Astrocyte (in vitro differentiated cells and primary cell): ENCODE measurements at regions not wholly inside any gene's neighbourhood (a gene's known extent, or its start where the extent isn't known, plus 50 kb on each side); places are given as distances from the start of the nearest gene placed in this dataset.

Experiments used
- DNase-seq: peaks from one replicate; pipeline ENCODE4 v3.0.0-alpha.2; 2010; ENCODE audit warnings: low read depth
- FAIRE-seq: peaks from 2 replicates; lab custom pipeline; 2011; peaks lifted over from hg19 to GRCh38; lab: Jason Lieb, UNC
- H2AFZ ChIP-seq: 2 replicates; pipeline ENCODE4 v1.6.0; 2012; ENCODE audit warnings: low read depth, low read length, inconsistent platforms
- H3K27ac ChIP-seq: 2 replicates; pipeline ENCODE4 v1.5.1; 2011; ENCODE audit warnings: low read depth, low read length, inconsistent platforms
- H3K27me3 ChIP-seq: 2 replicates; pipeline ENCODE4 v1.6.0; 2011; ENCODE audit warnings: low read length, inconsistent platforms; ENCODE audit not compliant: insufficient read depth
- H3K36me3 ChIP-seq: 2 replicates; pipeline ENCODE4 v1.5.1; 2011; ENCODE audit warnings: low read length, inconsistent platforms; ENCODE audit not compliant: insufficient read depth
- H3K4me1 ChIP-seq: 2 replicates; pipeline ENCODE4 v1.5.1; 2011; ENCODE audit warnings: low read length, inconsistent platforms; ENCODE audit not compliant: insufficient read depth
- H3K4me2 ChIP-seq: 2 replicates; pipeline ENCODE4 v1.6.0; 2012; ENCODE audit warnings: low read length, inconsistent platforms
- H3K4me3 ChIP-seq: 2 replicates; pipeline ENCODE4 v1.5.1; 2011; ENCODE audit warnings: low read depth, mild to moderate bottlenecking, low read length, inconsistent platforms; ENCODE audit not compliant: insufficient read depth
- H3K79me2 ChIP-seq: 2 replicates; pipeline ENCODE4 v1.6.0; 2012; ENCODE audit warnings: mild to moderate bottlenecking, low read length, inconsistent platforms; ENCODE audit not compliant: insufficient read depth
- H3K9ac ChIP-seq: 2 replicates; pipeline ENCODE4 v1.6.0; 2012; ENCODE audit warnings: mild to moderate bottlenecking, low read length, inconsistent platforms
- H3K9me3 ChIP-seq: 2 replicates; pipeline ENCODE4 v1.5.1; 2012; ENCODE audit warnings: low read depth, mild to moderate bottlenecking, low read length, inconsistent platforms; ENCODE audit not compliant: insufficient read depth
- H4K20me1 ChIP-seq: 2 replicates; pipeline ENCODE4 v1.6.0; 2012; ENCODE audit warnings: low read length, inconsistent platforms; ENCODE audit not compliant: insufficient read depth
- H3K27ac Mint-ChIP-seq: one replicate; pipeline ENCODE4 v1.8.0; 2021; ENCODE audit warnings: mild to moderate bottlenecking, mixed read lengths; ENCODE audit not compliant: unreplicated experiment
- H3K27me3 Mint-ChIP-seq: one replicate; pipeline ENCODE4 v1.8.0; 2021; ENCODE audit warnings: low read depth, mixed read lengths; ENCODE audit not compliant: unreplicated experiment
- H3K36me3 Mint-ChIP-seq: one replicate; pipeline ENCODE4 v1.8.0; 2021; ENCODE audit warnings: low read depth, mixed read lengths; ENCODE audit not compliant: unreplicated experiment
- H3K4me1 Mint-ChIP-seq: one replicate; pipeline ENCODE4 v1.8.0; 2021; ENCODE audit warnings: low read depth, mixed read lengths; ENCODE audit not compliant: unreplicated experiment
- H3K4me3 Mint-ChIP-seq: one replicate; pipeline ENCODE4 v1.8.0; 2021; ENCODE audit warnings: mild to moderate bottlenecking, moderate library complexity, mixed read lengths; ENCODE audit not compliant: unreplicated experiment
- H3K9me3 Mint-ChIP-seq: one replicate; pipeline ENCODE4 v1.8.0; 2021; ENCODE audit warnings: mild to moderate bottlenecking, mixed read lengths; ENCODE audit not compliant: unreplicated experiment
- EZH2 ChIP-seq: IDR thresholded peaks from 2 replicates; pipeline ENCODE4 v1.6.1; 2012; ENCODE audit warnings: mild to moderate bottlenecking, low read length, inconsistent platforms; ENCODE audit not compliant: insufficient read depth
- TF ChIP-seq, protein P1 (sequence below): IDR thresholded peaks from 2 replicates; pipeline ENCODE4 v1.5.1; 2011; ENCODE audit warnings: low read depth, mild to moderate bottlenecking, inconsistent platforms, low read length, moderate library complexity; ENCODE audit not compliant: insufficient read depth

DNA sequence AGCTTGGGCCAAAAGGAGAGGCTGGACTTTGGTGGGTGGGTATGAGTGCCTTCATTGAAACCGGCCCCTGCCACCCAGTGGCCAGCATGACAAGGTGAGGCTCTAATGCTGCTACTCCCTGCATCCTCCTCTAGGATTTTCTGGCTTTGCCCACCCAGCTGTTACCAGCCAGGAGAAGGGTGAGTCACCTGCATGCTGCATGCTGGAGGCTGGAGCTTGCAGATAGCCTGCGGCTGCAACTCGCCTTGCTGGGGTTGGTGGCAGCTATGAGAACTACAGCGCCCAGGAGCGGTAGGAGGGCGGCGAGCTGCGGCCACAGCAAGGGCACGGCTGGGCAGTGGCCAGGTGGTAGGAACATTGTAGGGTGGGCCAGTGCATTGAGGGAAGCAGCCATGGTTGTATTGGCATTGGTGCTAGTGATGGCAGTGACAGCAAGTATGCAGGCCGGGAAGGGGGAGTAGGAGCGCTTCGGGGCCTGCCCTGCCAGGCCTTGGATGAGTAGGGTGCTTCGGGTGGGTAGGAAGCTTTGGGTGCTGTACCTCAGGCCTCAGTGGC, 75.4 kb upstream of the SLC35G4 start:
- Histone ChIP-seq H3K79me2 (no peaks in the 10 kb centered on the region), H3K9me3 (no peaks in the 10 kb centered on the region), H2AFZ (no peak overlapping the region), H3K36me3 (no peaks in the 10 kb centered on the region), H3K27me3 (no peaks in the 10 kb centered on the region), H3K4me3 (no peak overlapping the region), H3K27ac (no peak overlapping the region), H3K9ac (no peak overlapping the region), H3K4me1 (no peaks in the 10 kb centered on the region), H3K4me2 (no peak overlapping the region), H4K20me1 (no peaks in the 10 kb centered on the region)
- Mint-ChIP-seq H3K27me3 (peaks cover 4% of the 10 kb centered on the region), H3K4me1 (peaks cover 5% of the 10 kb centered on the region), H3K9me3 (peaks cover 6% of the 10 kb centered on the region), H3K4me3 (no peak overlapping the region), H3K27ac (no peak overlapping the region), H3K36me3 (no peaks in the 10 kb centered on the region)
- no peak for TF ChIP-seq EZH2
- TF ChIP-seq, protein P1, sequence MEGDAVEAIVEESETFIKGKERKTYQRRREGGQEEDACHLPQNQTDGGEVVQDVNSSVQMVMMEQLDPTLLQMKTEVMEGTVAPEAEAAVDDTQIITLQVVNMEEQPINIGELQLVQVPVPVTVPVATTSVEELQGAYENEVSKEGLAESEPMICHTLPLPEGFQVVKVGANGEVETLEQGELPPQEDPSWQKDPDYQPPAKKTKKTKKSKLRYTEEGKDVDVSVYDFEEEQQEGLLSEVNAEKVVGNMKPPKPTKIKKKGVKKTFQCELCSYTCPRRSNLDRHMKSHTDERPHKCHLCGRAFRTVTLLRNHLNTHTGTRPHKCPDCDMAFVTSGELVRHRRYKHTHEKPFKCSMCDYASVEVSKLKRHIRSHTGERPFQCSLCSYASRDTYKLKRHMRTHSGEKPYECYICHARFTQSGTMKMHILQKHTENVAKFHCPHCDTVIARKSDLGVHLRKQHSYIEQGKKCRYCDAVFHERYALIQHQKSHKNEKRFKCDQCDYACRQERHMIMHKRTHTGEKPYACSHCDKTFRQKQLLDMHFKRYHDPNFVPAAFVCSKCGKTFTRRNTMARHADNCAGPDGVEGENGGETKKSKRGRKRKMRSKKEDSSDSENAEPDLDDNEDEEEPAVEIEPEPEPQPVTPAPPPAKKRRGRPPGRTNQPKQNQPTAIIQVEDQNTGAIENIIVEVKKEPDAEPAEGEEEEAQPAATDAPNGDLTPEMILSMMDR: no peak
- FAIRE-seq (no peak), DNase-seq (no peak)

DNA sequence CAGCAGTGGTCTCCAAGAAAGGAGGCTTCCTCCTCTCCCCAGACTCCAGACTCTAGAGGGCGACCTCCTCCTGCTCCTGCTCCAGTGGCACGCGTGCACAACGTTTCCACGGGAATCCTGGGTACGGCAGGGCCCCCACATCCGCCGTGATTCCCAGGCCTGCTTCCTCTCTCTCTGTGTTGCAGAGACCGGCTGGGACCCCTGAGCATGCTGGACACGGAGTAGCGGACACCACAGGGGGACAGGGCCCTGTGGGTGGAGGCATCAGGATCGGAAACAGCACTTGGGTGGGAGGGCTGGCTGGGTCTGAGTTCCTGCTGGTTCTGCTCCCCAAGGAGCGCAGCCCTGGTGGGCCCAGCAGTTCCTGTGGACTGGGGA, 75.9 kb upstream of the SLC35G4 start:
- DNase-seq (no peak), FAIRE-seq (no peak)
- H3K27me3 Mint-ChIP-seq: peaks cover 4% of the 10 kb centered on the region
- H3K4me1 ChIP-seq: no peaks in the 10 kb centered on the region
- no peaks in the 10 kb centered on the region for H3K36me3 ChIP-seq
- no peak overlapping the region for H3K27ac ChIP-seq
- no peaks in the 10 kb centered on the region for H4K20me1 ChIP-seq
- H3K4me1 Mint-ChIP-seq: peaks cover 9% of the 10 kb centered on the region
- H3K9ac ChIP-seq: no peak overlapping the region
- H3K9me3 Mint-ChIP-seq: peaks cover 6% of the 10 kb centered on the region
- H3K36me3 Mint-ChIP-seq: no peaks in the 10 kb centered on the region
- no peak overlapping the region for H3K4me3 Mint-ChIP-seq
- H3K79me2 ChIP-seq: no peaks in the 10 kb centered on the region
- H2AFZ ChIP-seq: no peak overlapping the region
- TF ChIP-seq EZH2: no peak
- TF ChIP-seq, protein P1: no peak
- no peak overlapping the region for H3K4me2 ChIP-seq
- H3K4me3 ChIP-seq: no peak overlapping the region
- no peak overlapping the region for H3K27ac Mint-ChIP-seq
- H3K27me3 ChIP-seq: no peaks in the 10 kb centered on the region
- no peaks in the 10 kb centered on the region for H3K9me3 ChIP-seq

DNA sequence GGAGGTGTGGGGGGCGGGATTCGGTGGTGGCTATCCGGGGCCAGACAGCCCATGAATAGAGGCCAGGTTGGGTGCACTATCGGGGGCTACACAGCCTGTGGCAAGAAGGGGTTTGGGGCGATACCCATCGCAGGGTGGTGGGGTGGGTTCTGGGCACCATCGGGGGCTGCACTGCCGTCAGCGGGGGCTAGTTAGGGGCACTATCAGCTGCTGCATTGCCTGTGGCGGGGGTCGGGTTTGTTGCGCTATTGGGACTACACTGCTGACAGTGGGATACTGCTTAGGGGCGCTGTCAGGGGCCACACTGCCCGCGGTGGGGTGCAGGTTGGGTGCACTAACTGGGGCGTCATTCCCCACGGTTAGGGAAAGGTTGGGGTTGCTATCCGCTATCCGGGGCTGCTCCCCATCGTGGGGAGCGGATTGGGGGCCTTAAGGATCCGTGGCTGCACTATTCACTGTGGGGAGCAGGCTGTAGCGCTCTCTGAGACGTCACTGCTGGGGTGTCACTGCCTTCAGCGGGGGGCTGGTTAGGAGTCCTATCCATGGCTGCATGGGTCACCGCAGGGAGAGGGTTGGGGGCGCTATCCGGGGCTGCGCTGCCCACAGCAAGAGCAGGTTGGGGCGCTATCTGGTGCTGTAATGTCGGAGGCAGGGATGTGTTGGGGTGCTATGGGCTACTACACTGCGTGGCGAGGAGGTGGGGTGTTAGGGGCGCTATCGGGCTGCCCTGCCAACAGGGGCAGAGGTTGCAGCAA, 76.5 kb upstream of the SLC35G4 start:
- no peaks in the 10 kb centered on the region for H3K79me2 ChIP-seq
- no peaks in the 10 kb centered on the region for H3K27me3 ChIP-seq
- H3K4me2 ChIP-seq: no peak overlapping the region
- H3K27ac Mint-ChIP-seq: no peak overlapping the region
- no peak overlapping the region for H3K27ac ChIP-seq
- FAIRE-seq (no peak), DNase-seq (no peak)
- no peak for TF ChIP-seq EZH2
- TF ChIP-seq, protein P1: no peak
- no peaks in the 10 kb centered on the region for H3K36me3 ChIP-seq
- H3K9me3 ChIP-seq: no peaks in the 10 kb centered on the region
- peaks cover 6% of the 10 kb centered on the region for H3K9me3 Mint-ChIP-seq
- no peak overlapping the region for H3K9ac ChIP-seq
- no peak overlapping the region for H2AFZ ChIP-seq
- H3K4me3 Mint-ChIP-seq: no peak overlapping the region
- H3K27me3 Mint-ChIP-seq: peaks cover 4% of the 10 kb centered on the region
- no peak overlapping the region for H3K4me3 ChIP-seq
- peaks cover 13% of the 10 kb centered on the region for H3K4me1 Mint-ChIP-seq
- no peaks in the 10 kb centered on the region for H3K36me3 Mint-ChIP-seq
- no peaks in the 10 kb centered on the region for H3K4me1 ChIP-seq
- H4K20me1 ChIP-seq: no peaks in the 10 kb centered on the region
